ENCODE measurements at regions not wholly inside any gene's neighbourhood (a gene's known extent, or its start where the extent isn't known, plus 50 kb on each side); places are given as distances from the start of the nearest gene placed in this dataset.

DNA sequence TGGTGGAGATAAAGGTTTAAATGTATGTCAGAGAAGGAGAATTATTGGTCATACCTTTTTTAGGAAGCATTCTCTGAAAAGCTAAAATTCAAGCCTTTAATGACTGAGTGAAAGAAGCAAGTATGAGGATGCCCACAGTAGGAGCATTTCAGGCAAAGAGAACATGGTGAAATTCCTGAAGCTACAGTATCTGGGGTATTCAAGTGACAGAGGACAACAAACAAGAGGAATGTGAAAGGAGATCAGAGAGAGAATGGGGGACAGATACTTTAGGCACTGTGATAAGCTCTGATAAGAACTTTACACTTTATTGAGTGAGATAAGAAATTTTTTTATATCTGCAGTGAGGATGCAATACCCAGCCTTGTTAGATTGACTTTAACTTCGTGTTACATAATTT is 621.3 kb upstream of the AGA start:
- 34% methylated on average over 1 of the region's 1 CpG for WGBS
- Histone ChIP-seq H3K4me3 (no peak overlapping the region), H3K27me3 (no peaks in the 10 kb centered on the region), H3K4me1 (no peaks in the 10 kb centered on the region), H3K36me3 (no peaks in the 10 kb centered on the region), H3K27ac (no peak overlapping the region), H3K9me3 (no peaks in the 10 kb centered on the region)
- TF ChIP-seq EP300 (IDR thresholded peaks at IDR 0.05) (no peak), POLR2A (IDR thresholded peaks at IDR 0.05) (no peak), POLR2AphosphoS5 (IDR thresholded peaks at IDR 0.05) (no peak)
- TF ChIP-seq, protein P1, sequence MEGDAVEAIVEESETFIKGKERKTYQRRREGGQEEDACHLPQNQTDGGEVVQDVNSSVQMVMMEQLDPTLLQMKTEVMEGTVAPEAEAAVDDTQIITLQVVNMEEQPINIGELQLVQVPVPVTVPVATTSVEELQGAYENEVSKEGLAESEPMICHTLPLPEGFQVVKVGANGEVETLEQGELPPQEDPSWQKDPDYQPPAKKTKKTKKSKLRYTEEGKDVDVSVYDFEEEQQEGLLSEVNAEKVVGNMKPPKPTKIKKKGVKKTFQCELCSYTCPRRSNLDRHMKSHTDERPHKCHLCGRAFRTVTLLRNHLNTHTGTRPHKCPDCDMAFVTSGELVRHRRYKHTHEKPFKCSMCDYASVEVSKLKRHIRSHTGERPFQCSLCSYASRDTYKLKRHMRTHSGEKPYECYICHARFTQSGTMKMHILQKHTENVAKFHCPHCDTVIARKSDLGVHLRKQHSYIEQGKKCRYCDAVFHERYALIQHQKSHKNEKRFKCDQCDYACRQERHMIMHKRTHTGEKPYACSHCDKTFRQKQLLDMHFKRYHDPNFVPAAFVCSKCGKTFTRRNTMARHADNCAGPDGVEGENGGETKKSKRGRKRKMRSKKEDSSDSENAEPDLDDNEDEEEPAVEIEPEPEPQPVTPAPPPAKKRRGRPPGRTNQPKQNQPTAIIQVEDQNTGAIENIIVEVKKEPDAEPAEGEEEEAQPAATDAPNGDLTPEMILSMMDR (IDR thresholded peaks at IDR 0.05): no peak
- no peak for DNase-seq (ENCODE audit: low spot score in 2 of 2)

DNA sequence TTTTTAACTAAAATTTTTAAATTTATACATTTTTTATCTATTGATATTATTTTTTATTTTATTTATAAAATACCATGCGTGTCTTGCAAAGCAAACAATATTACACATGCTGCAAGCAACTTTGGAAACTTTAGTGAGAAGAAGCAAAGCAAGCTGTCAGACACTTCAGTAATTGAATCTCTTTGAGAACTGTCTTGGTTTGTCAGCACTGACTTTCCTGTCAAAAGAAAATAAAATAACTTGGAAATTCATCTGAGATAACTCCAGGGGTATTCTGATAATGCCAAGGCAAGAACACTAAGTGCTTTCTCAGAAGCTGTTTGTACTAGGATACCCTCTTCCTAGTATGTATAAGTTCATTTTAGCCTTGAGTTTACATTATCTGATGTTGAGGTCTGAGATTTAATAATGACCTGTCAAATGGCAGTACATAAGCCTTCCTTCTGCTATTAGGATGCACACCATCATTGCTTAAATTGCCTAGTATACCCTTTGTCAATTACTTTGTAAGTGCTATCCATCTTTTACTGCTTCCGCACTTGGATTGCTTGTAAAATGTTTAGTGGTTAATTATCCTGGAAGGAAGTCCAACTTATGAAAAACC is 624.2 kb upstream of the AGA start:
- Histone ChIP-seq H3K4me1 (no peaks in the 10 kb centered on the region), H3K36me3 (no peaks in the 10 kb centered on the region), H3K9me3 (no peaks in the 10 kb centered on the region), H3K27ac (no peak overlapping the region), H3K27me3 (no peaks in the 10 kb centered on the region), H3K4me3 (no peak overlapping the region)
- no peak for DNase-seq (ENCODE audit: low spot score in 2 of 2)
- WGBS: 85% methylated on average over 2 of the region's 2 CpGs
- no peak for TF ChIP-seq EP300 (IDR thresholded peaks at IDR 0.05)

DNA sequence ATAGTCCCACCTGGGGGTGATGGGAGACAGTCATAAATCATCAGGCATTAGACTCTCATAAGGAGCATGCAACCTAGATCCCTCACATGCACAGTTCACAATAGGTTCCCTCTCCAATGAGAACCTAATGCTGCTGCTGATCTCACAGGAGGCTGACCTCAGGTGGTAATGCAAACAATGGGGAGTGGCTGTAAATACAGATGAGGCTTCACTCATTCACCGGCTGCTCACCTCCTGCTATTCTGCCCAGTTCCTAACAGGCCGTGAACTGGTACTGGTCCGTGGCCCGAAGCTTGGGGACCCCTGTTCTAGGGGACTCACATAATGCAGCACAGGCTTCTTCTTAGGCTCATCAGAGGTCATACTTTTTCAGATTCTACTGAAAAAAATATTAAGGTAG is 625.9 kb upstream of the AGA start:
- H3K4me3 ChIP-seq: no peak overlapping the region
- H3K4me1 ChIP-seq: no peaks in the 10 kb centered on the region
- DNase-seq (ENCODE audit: low spot score in 2 of 2): no peak
- no peaks in the 10 kb centered on the region for H3K36me3 ChIP-seq
- TF ChIP-seq, protein P1 (IDR thresholded peaks at IDR 0.05): no peak
- TF ChIP-seq POLR2A (IDR thresholded peaks at IDR 0.05) (no peak), EP300 (IDR thresholded peaks at IDR 0.05) (no peak), POLR2AphosphoS5 (IDR thresholded peaks at IDR 0.05) (no peak)
- H3K27me3 ChIP-seq: no peaks in the 10 kb centered on the region
- WGBS: 89% methylated on average over 4 of the region's 4 CpGs
- H3K9me3 ChIP-seq: no peaks in the 10 kb centered on the region
- no peak overlapping the region for H3K27ac ChIP-seq

DNA sequence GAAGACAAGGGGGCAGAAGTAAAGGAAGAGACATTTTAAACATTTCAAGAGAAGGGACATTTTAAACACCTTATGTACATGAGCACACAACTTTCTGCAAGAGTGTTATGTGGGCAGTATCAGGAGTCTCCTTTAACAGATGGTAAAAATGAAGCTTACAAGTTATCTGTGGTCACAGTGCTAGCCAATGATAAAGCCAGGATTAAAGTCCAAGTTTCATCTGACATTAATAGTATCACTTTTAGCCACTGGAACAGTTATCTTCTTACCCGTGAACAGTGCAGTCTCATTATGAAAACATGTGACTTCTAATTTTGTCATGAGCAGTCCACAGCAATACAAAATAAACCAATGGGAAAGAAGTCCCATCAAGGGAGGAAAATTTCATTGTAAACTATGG is 627.9 kb upstream of the AGA start:
- 69% methylated on average over 1 of the region's 1 CpG for WGBS

DNA sequence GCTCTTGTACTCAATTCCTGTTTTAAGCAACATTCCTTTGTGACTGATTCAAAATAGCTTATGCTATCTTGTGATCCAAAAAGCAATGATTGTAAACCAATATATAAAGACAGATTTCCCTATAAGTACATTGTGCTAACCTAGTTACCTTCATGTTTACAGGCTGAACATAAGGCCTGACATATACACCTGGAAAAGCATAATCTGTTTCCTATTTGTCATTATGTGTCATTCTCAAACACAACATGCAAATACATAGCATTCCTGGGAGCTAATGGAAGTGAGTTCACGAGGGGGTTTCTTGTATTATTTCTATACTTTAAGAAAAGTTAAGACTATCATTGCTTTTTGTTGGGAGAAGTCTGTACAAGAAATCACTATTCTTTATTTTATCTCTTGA is 638.1 kb upstream of the AGA start:
- H3K36me3 ChIP-seq: no peaks in the 10 kb centered on the region
- 77% methylated on average over 1 of the region's 1 CpG for WGBS

More for the DNA sequence above, 627.9 kb upstream of the AGA start:
- Histone ChIP-seq H3K9me3 (no peaks in the 10 kb centered on the region), H3K36me3 (no peaks in the 10 kb centered on the region), H3K4me1 (no peaks in the 10 kb centered on the region), H3K4me3 (no peak overlapping the region), H3K27ac (no peak overlapping the region), H3K27me3 (no peaks in the 10 kb centered on the region)
- no peak for DNase-seq (ENCODE audit: low spot score in 2 of 2)
- TF ChIP-seq POLR2AphosphoS5 (IDR thresholded peaks at IDR 0.05) (no peak), EP300 (IDR thresholded peaks at IDR 0.05) (no peak), POLR2A (IDR thresholded peaks at IDR 0.05) (no peak)
- TF ChIP-seq, protein P1 (IDR thresholded peaks at IDR 0.05): no peak

DNA sequence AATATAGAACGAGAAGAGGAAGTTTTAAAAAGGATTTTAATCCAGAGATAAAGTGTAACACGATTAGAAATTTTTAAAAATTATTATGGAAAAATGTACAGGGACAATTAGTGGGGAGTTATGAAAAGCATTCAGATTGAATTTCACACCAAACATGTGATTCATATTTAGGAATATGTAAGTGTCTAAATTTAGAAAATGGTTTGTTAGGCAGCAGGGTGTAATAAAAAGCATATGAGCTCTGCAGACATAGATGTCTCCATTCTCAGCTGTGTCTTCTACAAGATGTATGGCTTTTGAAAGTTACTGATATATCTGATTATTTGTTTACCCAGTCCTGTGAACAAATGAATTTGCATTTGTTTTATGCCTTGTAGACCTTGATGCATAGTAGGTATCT is 638.9 kb upstream of the AGA start:
- no peak for DNase-seq (ENCODE audit: low spot score in 2 of 2)
- Histone ChIP-seq H3K27ac (no peak overlapping the region), H3K4me1 (no peaks in the 10 kb centered on the region), H3K4me3 (no peak overlapping the region), H3K9me3 (no peaks in the 10 kb centered on the region), H3K27me3 (no peaks in the 10 kb centered on the region), H3K36me3 (no peaks in the 10 kb centered on the region)
- TF ChIP-seq POLR2AphosphoS5 (IDR thresholded peaks at IDR 0.05): no peak
- no peak for TF ChIP-seq EP300 (IDR thresholded peaks at IDR 0.05)
- TF ChIP-seq POLR2A (IDR thresholded peaks at IDR 0.05): no peak
- TF ChIP-seq, protein P1 (IDR thresholded peaks at IDR 0.05): no peak
- WGBS: 48% methylated on average over 2 of the region's 2 CpGs

More for the DNA sequence above, 638.1 kb upstream of the AGA start:
- H3K27ac ChIP-seq: no peak overlapping the region
- H3K4me3 ChIP-seq: no peak overlapping the region
- H3K9me3 ChIP-seq: no peaks in the 10 kb centered on the region
- no peaks in the 10 kb centered on the region for H3K4me1 ChIP-seq
- TF ChIP-seq POLR2AphosphoS5 (IDR thresholded peaks at IDR 0.05) (no peak), POLR2A (IDR thresholded peaks at IDR 0.05) (no peak)
- H3K27me3 ChIP-seq: no peaks in the 10 kb centered on the region
- DNase-seq (ENCODE audit: low spot score in 2 of 2): no peak
